ENCODE measurements at regions not wholly inside any gene's neighbourhood (a gene's known extent, or its start where the extent isn't known, plus 50 kb on each side); places are given as distances from the start of the nearest gene placed in this dataset.
"Not testable (repeated sequence)": the region's sequence is repeated elsewhere in the genome, so short reads cannot be mapped to it uniquely, and the experiment has no call there.

DNA sequence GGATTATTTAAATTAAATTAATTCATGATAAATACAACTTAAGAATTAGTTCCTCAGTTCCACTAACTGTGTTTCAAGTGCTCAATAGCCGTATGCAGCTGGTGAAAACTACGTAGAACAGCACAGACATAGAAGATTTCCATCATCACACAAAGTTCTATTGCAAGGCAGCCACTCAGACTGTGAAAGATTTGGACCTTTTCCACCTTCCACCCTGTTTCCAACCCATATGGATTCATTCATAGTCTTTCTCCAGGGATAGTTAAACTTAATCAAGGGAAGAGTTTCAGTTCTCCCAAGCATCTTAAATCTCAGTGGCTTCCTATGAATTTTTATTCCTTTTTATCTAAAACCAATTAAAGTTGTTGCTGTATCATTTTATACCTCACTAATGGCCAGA lies 2030.8 kb downstream of the SUCLG1 start:
- Mint-ChIP-seq H3K27ac (no peak overlapping the region), H3K36me3 (ENCODE audit: low read depth) (no peaks in the 10 kb centered on the region), H3K27me3 (no peaks in the 10 kb centered on the region), H3K4me3 (no peak overlapping the region), H3K4me1 (no peaks in the 10 kb centered on the region)
- DNase-seq: no peak
- no peaks in the 10 kb centered on the region for H3K9me3 ChIP-seq (ENCODE audit: control insufficient read depth, low read length, poor library complexity, severe bottlenecking)
- ATAC-seq: no peak

DNA sequence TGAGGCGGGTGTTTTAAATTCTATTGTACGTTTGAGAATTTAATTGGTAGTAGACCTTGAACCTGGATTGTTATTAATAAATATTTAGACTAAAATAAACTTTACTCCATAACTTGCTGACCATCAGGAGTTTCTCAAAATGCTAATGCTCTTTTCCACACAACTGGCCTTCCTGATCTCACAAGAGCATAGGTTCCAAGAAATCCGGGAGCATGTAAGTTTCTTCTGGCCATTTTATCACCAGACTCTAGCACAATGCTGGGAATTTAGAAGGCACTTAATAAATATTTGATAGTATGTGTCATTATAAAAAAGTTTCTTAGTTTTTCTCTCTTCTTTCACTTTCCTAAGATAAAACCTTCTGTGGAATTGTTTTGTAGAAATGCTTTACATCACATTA lies 2047.1 kb downstream of the SUCLG1 start:
- H3K4me1 Mint-ChIP-seq: no peaks in the 10 kb centered on the region
- ATAC-seq: no peak
- no peak overlapping the region for H3K27ac Mint-ChIP-seq
- H3K9me3 ChIP-seq (ENCODE audit: control insufficient read depth, low read length, poor library complexity, severe bottlenecking): no peaks in the 10 kb centered on the region
- no peak for DNase-seq
- H3K36me3 Mint-ChIP-seq (ENCODE audit: low read depth): no peaks in the 10 kb centered on the region
- H3K27me3 Mint-ChIP-seq: no peaks in the 10 kb centered on the region
- H3K4me3 Mint-ChIP-seq: no peak overlapping the region

DNA sequence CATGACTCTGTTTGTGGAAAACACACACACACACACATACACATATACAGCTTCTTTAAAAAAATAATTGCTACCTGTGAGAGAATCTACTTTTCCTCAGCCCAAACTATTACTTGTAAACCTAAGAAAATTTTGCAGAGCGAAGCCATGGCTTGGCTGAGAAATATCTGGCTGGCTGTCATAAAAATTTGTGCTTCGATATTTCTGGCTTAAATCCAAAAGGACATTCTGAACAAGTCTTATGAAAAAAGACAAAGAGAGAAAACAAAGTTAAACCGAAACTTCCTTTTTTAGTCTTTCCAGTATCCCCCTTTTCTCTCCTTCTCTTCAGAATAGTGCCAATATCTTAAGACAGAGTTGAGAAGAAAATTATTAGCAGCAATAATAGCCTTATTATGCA lies 2048.0 kb downstream of the SUCLG1 start:
- no peak overlapping the region for H3K27ac Mint-ChIP-seq
- H3K4me3 Mint-ChIP-seq: no peak overlapping the region
- no peaks in the 10 kb centered on the region for H3K9me3 ChIP-seq (ENCODE audit: control insufficient read depth, low read length, poor library complexity, severe bottlenecking)
- no peaks in the 10 kb centered on the region for H3K4me1 Mint-ChIP-seq
- DNase-seq: no peak
- ATAC-seq: no peak
- no peaks in the 10 kb centered on the region for H3K27me3 Mint-ChIP-seq
- no peaks in the 10 kb centered on the region for H3K36me3 Mint-ChIP-seq (ENCODE audit: low read depth)

DNA sequence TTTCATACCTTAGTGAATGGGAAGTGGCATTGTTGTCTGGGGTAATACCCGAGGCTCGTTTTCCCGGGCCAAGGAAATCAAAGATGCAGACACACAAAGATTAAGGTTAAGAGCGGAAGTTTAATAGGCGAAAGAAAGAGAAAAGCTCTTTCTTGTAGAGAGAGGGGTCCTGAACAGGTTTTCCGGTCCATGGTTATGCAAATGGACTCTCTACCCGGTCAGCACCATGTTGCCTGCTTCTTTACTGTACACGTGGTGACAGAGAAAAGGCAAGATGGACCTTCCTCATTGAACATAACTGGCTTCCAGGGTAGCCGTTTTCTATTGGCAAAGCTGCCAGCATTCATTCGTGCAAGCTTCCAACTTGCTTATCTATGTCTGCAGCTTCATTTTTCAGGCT lies 2063.5 kb downstream of the SUCLG1 start:
- Mint-ChIP-seq H3K4me3 (no peak overlapping the region), H3K4me1 (no peaks in the 10 kb centered on the region), H3K27ac (no peak overlapping the region), H3K36me3 (ENCODE audit: low read depth) (no peaks in the 10 kb centered on the region), H3K27me3 (no peaks in the 10 kb centered on the region)
- DNase-seq (no peak), ATAC-seq (no peak)
- no peaks in the 10 kb centered on the region for H3K9me3 ChIP-seq (ENCODE audit: control insufficient read depth, low read length, poor library complexity, severe bottlenecking)

DNA sequence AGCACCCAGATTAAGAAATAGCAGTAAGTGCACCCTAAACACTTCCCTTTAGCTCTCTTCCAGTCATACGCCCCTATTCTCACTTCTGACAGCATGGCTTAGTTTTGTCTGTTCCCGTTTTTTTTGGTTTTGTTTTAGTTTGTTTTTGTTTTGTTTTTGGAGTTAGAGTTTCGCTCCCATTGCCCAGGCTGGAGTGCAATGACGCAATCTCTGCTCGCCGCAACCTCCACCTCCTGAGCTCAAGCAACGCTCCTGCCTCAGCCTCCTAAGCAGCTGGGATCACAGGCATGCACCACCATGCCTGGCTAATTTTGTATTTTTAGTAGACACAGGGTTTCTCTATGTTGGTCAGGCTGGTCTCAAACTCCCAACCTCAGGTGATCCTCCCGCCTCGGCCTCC lies 2067.7 kb downstream of the SUCLG1 start:
- no peaks in the 10 kb centered on the region for H3K9me3 ChIP-seq (ENCODE audit: control insufficient read depth, low read length, poor library complexity, severe bottlenecking)
- Mint-ChIP-seq H3K27ac (no peak overlapping the region), H3K27me3 (no peaks in the 10 kb centered on the region), H3K4me3 (no peak overlapping the region), H3K4me1 (no peaks in the 10 kb centered on the region), H3K36me3 (ENCODE audit: low read depth) (no peaks in the 10 kb centered on the region)
- no peak for DNase-seq
- no peak for ATAC-seq

DNA sequence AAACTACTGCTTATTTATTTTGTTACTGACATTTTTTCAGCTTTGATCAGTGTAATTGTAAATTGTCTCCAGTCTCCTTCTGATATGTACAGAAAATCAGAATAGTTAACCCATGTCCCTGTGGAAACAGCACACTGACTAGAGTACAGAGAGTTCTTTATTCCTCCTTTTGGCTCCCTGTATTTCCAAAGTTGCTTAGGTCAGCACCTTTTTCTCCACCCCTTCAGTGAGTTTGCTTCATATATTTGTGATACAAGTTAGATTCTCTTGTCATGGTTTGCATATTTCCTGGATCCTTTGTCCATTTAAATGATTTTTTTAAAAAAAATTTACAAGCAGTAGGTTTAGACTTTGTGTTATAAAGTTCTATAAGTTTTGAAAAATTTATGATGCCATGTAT lies 2051.1 kb upstream of the LRRTM1 start:
- no peaks in the 10 kb centered on the region for H3K27me3 Mint-ChIP-seq
- no peak overlapping the region for H3K4me3 Mint-ChIP-seq
- no peaks in the 10 kb centered on the region for H3K36me3 Mint-ChIP-seq (ENCODE audit: low read depth)
- no peak for ATAC-seq
- no peak for DNase-seq
- H3K4me1 Mint-ChIP-seq: no peaks in the 10 kb centered on the region
- H3K9me3 ChIP-seq (ENCODE audit: control insufficient read depth, low read length, poor library complexity, severe bottlenecking): no peaks in the 10 kb centered on the region
- no peak overlapping the region for H3K27ac Mint-ChIP-seq

DNA sequence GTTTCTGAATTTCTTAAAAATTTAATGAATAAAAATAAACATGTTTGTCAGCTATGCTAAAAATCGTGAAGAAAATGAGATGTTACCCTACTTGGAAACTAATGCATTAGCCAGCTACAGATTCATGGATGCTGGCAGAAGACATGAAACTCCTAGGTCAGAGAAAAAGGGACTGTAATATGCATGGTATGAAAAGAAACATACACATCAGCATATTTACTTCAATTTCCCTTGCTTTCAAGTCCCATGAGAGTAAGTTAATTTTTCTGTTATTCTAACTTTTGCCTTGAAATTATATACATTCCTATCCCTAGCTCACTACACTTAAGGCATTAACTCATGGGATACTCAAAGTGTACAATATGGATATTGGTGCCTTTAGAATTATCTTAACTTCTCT lies 2041.4 kb upstream of the LRRTM1 start:
- DNase-seq (no peak), ATAC-seq (no peak)
- Mint-ChIP-seq H3K27me3 (no peaks in the 10 kb centered on the region), H3K4me1 (no peaks in the 10 kb centered on the region), H3K4me3 (no peak overlapping the region), H3K27ac (no peak overlapping the region), H3K36me3 (ENCODE audit: low read depth) (no peaks in the 10 kb centered on the region)
- H3K9me3 ChIP-seq (ENCODE audit: control insufficient read depth, low read length, poor library complexity, severe bottlenecking): no peaks in the 10 kb centered on the region

DNA sequence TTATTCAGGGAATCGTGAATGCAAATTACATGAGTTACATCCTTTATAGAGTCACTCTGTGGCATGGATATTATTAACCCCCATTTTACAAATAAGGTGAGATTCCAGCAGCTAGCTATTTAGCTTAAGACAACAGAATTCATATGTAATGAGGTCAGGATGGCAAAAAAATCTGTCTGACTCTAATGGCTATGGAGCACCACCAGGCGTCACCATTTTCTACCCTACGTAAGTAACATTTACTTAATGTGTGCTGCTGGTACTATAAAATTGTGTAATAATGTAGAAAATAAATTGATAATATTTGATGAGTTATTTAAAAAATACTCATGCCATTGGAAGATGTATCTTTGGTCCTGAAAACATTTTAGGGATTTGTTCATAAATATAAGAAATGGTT lies 2040.1 kb upstream of the LRRTM1 start:
- ATAC-seq (no peak), DNase-seq (no peak)
- no peaks in the 10 kb centered on the region for H3K27me3 Mint-ChIP-seq
- no peak overlapping the region for H3K4me3 Mint-ChIP-seq
- H3K36me3 Mint-ChIP-seq (ENCODE audit: low read depth): no peaks in the 10 kb centered on the region
- no peaks in the 10 kb centered on the region for H3K9me3 ChIP-seq (ENCODE audit: control insufficient read depth, low read length, poor library complexity, severe bottlenecking)
- H3K4me1 Mint-ChIP-seq: no peaks in the 10 kb centered on the region
- no peak overlapping the region for H3K27ac Mint-ChIP-seq

DNA sequence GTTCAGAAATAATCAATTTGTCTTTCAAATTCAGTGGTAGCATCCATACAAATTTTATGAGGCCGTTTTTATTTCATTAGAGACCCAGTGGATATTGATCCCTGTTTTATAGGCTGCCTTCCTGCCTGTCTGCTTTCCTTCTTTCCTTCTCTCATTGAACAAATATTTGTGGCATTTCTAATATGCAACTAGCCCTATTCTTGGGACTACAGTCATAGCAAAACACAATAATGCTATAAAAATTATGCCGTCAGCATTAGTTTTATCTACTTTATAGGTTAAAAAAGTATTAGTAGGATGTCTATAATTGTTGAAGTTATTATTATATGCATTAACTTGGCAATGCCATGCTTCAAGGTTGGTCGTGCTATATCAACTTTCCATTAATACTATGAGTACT lies 2037.8 kb upstream of the LRRTM1 start:
- H3K9me3 ChIP-seq (ENCODE audit: control insufficient read depth, low read length, poor library complexity, severe bottlenecking): no peaks in the 10 kb centered on the region
- DNase-seq (no peak), ATAC-seq (no peak)
- Mint-ChIP-seq H3K4me1 (no peaks in the 10 kb centered on the region), H3K36me3 (ENCODE audit: low read depth) (no peaks in the 10 kb centered on the region), H3K4me3 (no peak overlapping the region), H3K27ac (no peak overlapping the region), H3K27me3 (no peaks in the 10 kb centered on the region)

DNA sequence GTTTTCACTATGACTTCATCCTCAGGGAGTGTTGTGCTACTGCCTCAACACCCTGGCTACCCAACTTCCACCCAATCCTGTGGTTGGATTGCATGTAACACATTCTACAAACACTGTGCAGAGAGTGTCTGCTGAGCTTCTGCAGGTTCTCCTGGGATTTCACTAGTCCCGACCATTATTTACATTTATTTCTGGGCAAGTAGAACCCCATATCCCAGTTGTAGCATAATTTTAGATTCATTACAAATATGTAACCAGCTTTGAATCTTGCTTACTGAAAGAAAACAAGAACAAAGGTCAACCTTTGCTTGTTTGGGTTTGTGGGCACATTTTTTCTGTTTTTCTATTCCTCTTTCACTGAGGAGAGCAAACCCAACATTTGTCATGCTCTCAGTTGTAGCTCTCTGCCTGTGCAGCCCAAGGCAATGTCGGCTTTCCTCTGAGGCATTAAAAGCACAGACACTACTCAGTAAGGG lies 2036.1 kb upstream of the LRRTM1 start:
- no peaks in the 10 kb centered on the region for H3K4me1 Mint-ChIP-seq
- no peaks in the 10 kb centered on the region for H3K27me3 Mint-ChIP-seq
- H3K9me3 ChIP-seq (ENCODE audit: control insufficient read depth, low read length, poor library complexity, severe bottlenecking): no peaks in the 10 kb centered on the region
- H3K36me3 Mint-ChIP-seq (ENCODE audit: low read depth): no peaks in the 10 kb centered on the region
- no peak for ATAC-seq
- no peak overlapping the region for H3K27ac Mint-ChIP-seq
- no peak for DNase-seq
- no peak overlapping the region for H3K4me3 Mint-ChIP-seq

DNA sequence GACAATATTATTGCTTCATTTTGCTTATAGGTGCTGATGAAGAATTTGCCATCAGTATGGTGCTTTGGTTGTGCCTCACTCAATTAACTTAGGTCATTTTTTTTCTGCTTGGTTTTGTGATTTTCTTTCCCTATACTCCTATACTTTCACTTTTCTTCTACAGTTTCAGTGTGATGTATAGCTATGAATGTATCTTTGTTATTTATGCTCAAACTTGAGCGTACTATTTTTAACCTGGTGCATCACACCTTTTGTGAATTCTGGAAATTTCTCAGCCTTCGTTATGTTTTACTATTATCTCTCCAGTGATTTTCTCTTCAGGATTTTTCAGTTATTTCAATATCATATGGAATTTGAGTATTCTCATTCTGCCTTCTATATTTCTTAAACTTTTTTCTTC lies 2035.3 kb upstream of the LRRTM1 start:
- Mint-ChIP-seq H3K4me3 (no peak overlapping the region), H3K27me3 (no peaks in the 10 kb centered on the region), H3K4me1 (no peaks in the 10 kb centered on the region), H3K36me3 (ENCODE audit: low read depth) (no peaks in the 10 kb centered on the region), H3K27ac (no peak overlapping the region)
- no peak for ATAC-seq
- no peaks in the 10 kb centered on the region for H3K9me3 ChIP-seq (ENCODE audit: control insufficient read depth, low read length, poor library complexity, severe bottlenecking)
- DNase-seq: no peak

DNA sequence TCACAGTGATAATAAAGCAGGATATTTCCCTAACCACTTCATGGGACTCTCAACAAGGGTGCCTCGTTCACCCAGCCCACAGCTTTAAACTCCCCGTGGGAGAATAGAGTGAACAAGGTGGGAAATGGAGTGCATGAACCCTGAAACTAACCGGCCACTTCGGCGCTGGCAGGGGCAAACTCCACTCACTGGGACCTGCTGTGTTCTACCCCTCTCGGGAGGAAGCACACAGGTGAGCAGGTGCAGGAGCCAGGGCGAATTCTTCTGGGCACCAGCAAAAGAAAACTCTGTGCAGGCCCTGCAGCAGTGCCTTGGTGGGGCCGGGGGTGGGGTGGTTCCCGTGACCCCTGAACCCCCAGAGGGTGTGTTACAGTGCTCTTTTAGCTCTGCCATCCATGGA lies 2029.1 kb upstream of the LRRTM1 start:
- Mint-ChIP-seq H3K27ac (no peak overlapping the region), H3K4me3 (no peak overlapping the region), H3K27me3 (no peaks in the 10 kb centered on the region), H3K4me1 (no peaks in the 10 kb centered on the region), H3K36me3 (ENCODE audit: low read depth) (no peaks in the 10 kb centered on the region)
- ATAC-seq (no peak), DNase-seq (no peak)
- no peaks in the 10 kb centered on the region for H3K9me3 ChIP-seq (ENCODE audit: control insufficient read depth, low read length, poor library complexity, severe bottlenecking)

DNA sequence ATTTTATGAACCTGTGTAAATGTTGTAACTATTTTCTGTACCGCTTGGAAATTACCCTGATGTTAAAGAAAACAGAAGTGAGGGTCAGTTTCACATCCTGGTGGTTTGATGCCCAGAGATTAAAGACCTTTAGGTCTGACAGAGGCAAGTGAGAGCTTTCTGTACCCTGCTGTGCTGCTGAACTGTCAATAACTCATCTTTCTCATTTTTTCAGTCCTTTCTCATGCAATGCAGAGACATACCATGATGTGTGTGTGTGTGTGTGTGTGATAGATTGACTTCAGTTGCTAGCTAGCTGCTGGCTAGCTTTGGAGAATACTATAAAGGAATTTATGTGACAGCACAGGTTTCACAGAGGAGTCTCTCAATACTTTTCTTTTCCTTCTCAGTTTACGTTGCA lies 2025.6 kb upstream of the LRRTM1 start:
- Mint-ChIP-seq H3K27ac (no peak overlapping the region), H3K4me3 (no peak overlapping the region), H3K4me1 (no peaks in the 10 kb centered on the region), H3K36me3 (ENCODE audit: low read depth) (no peaks in the 10 kb centered on the region), H3K27me3 (no peaks in the 10 kb centered on the region)
- DNase-seq (no peak), ATAC-seq (no peak)
- no peaks in the 10 kb centered on the region for H3K9me3 ChIP-seq (ENCODE audit: control insufficient read depth, low read length, poor library complexity, severe bottlenecking)

DNA sequence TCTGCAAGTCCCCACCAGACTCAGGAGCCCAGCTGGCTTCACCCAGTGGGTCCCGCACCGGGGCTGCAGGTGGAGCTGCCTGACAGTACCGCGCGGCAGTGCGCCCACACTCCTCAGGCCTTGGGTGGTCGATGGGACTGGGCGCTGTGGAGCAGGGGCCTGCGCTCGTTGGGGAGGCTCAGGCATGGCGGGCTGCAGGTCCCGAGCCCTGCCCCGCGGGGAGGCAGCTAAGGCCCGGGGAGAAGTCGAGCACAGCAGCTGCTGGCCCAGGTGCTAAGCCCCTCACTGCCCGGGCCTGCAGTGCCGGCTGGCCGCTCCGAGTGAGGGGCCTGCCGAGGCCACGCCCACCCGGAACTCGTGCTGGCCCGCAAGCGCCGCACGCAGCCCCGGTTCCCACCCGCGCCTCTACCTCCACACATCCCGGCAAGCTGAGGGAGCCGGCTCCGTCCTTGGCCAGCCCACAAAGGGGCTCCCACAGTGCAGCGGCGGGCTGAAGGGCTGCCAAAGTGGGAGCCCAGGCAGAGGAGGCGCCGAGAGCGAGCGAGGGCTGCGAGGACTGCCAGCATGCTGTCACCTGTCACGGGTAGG lies 2021.7 kb upstream of the LRRTM1 start:
- H3K9me3 ChIP-seq (ENCODE audit: control insufficient read depth, low read length, poor library complexity, severe bottlenecking); H3K4me1 Mint-ChIP-seq; H3K4me3 Mint-ChIP-seq; H3K36me3 Mint-ChIP-seq (ENCODE audit: low read depth); H3K27me3 Mint-ChIP-seq; ATAC-seq; H3K27ac Mint-ChIP-seq; DNase-seq: not testable (repeated sequence)
